HEK293T (cell line): ENCODE measurements at regions not wholly inside any gene's neighbourhood (a gene's known extent, or its start where the extent isn't known, plus 50 kb on each side); places are given as distances from the start of the nearest gene placed in this dataset.
A peak's percentile ranks its signal among the peaks of the same experiment; 100 is the strongest.

Experiments used
- CTCF ChIA-PET: fragments of 350-600 bp; formaldehyde crosslinking; extraction: SDS; loops from one replicate; lab custom pipeline; 2021; ENCODE audit warnings: antibody characterized with exemption, inconsistent platforms; lab: Yijun Ruan, JAX
- POLR2A ChIA-PET: fragments of 350-600 bp; formaldehyde crosslinking; extraction: SDS; loops from one replicate; lab custom pipeline; 2020; ENCODE audit warnings: antibody characterized with exemption, inconsistent platforms; lab: Yijun Ruan, JAX
- DNase-seq: peaks from one replicate; pipeline ENCODE4 v3.0.0; 2012; ENCODE audit warnings: mixed read lengths; ENCODE audit errors: extremely low spot score
- ARNT ChIP-seq: fragments of 450-650 bp; IDR thresholded peaks from 2 replicates; pipeline ENCODE4 v1.6.1; 2017; ENCODE audit warnings: mild to moderate bottlenecking
- BHLHE40 ChIP-seq: fragments of 450-650 bp; IDR thresholded peaks from 2 replicates; pipeline ENCODE4 v1.6.1; 2016; ENCODE audit warnings: mild to moderate bottlenecking, moderate library complexity, borderline replicate concordance
- CTBP1 ChIP-seq: fragments of 450-650 bp; IDR thresholded peaks from 2 replicates; pipeline ENCODE4 v1.6.1; 2016; ENCODE audit warnings: borderline replicate concordance
- ELF4 ChIP-seq: fragments of 450-650 bp; IDR thresholded peaks from 2 replicates; pipeline ENCODE4 v1.6.1; 2017; ENCODE audit warnings: antibody characterized with exemption
- FOXA1 ChIP-seq: fragments of 450-650 bp; IDR thresholded peaks from 2 replicates; pipeline ENCODE4 v1.6.1; 2016; ENCODE audit warnings: mild to moderate bottlenecking
- FOXK2 ChIP-seq: fragments of 450-650 bp; IDR thresholded peaks from 2 replicates; pipeline ENCODE4 v1.6.1; 2016; ENCODE audit warnings: mild to moderate bottlenecking
- FOXM1 ChIP-seq: fragments of 450-650 bp; IDR thresholded peaks from 2 replicates; pipeline ENCODE4 v1.6.1; 2017; ENCODE audit warnings: mild to moderate bottlenecking, borderline replicate concordance
- HDGF ChIP-seq: fragments of 450-650 bp; IDR thresholded peaks from 2 replicates; pipeline ENCODE4 v1.6.1; 2017; ENCODE audit warnings: antibody characterized with exemption, borderline replicate concordance
- L3MBTL2 ChIP-seq: fragments of 450-650 bp; conservative IDR thresholded peaks from 2 replicates; pipeline ENCODE4 v1.6.1; 2016; ENCODE audit warnings: mild to moderate bottlenecking
- LEF1 ChIP-seq: fragments of 450-650 bp; IDR thresholded peaks from 2 replicates; pipeline ENCODE4 v1.6.1; 2017; ENCODE audit warnings: mild to moderate bottlenecking, borderline replicate concordance
- NFRKB ChIP-seq: fragments of 450-650 bp; IDR thresholded peaks from 2 replicates; pipeline ENCODE4 v1.6.1; 2016; ENCODE audit warnings: mild to moderate bottlenecking, moderate library complexity
- PKNOX1 ChIP-seq: fragments of 450-650 bp; IDR thresholded peaks from 2 replicates; pipeline ENCODE4 v1.6.1; 2016
- SP1 ChIP-seq: fragments of 450-650 bp; IDR thresholded peaks from 2 replicates; pipeline ENCODE4 v1.6.1; 2017
- SUZ12 ChIP-seq: fragments of 450-650 bp; IDR thresholded peaks from 2 replicates; pipeline ENCODE4 v1.6.1; 2016; ENCODE audit warnings: mild to moderate bottlenecking
- TARDBP ChIP-seq: fragments of 450-650 bp; IDR thresholded peaks from 2 replicates; pipeline ENCODE4 v1.6.1; 2016
- ZNF384 ChIP-seq: fragments of 450-650 bp; IDR thresholded peaks from 2 replicates; pipeline ENCODE4 v1.6.1; 2016

GRCh38 chr5:33227746-33228145, 213.0 kb upstream of the TARS1 start:
- ChIA-PET CTCF (no interaction called here), POLR2A (no interaction called here)
- no peak for TF ChIP-seq NFRKB

DNA sequence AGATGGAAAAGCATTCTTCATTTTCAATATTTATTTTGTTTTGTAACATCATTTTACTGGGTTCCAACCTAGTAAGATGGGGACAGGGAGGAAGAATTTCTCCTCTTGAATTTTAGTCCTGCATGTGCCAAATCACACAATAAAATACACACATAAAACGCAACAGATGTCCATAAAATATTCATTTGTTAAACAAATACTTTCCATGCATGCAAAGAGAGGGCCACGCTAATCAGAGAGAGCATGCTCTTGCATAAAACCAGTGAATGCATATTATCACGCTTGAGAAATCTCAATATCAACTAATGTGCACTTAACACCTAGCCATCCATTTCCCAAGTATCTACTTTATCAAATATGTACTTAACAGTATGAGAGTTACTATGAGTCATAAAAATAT, 212.6 kb upstream of the TARS1 start:
- ChIA-PET CTCF (no interaction called here), POLR2A (no interaction called here)
- no peak for TF ChIP-seq ARNT
- TF ChIP-seq BHLHE40: no peak
- TF ChIP-seq TARDBP: no peak
- no peak for TF ChIP-seq LEF1
- TF ChIP-seq FOXA1: no peak
- no peak for TF ChIP-seq HDGF
- no peak for TF ChIP-seq NFRKB
- TF ChIP-seq CTBP1: no peak
- no peak for TF ChIP-seq ZNF384
- no peak for TF ChIP-seq L3MBTL2
- no peak for DNase-seq

More at GRCh38 chr5:33227746-33228145, 213.0 kb upstream of the TARS1 start:
- DNase-seq: no peak

GRCh38 chr5:33229216-33229615, 211.5 kb upstream of the TARS1 start:
- CTCF ChIA-PET: interaction anchor here (0.6 kb wide), 1 partner anchor 602 kb away, joined by 3 read pairs; no protein-coding TSS in a partner anchor
- DNase-seq: no peak
- TF ChIP-seq SUZ12 (no peak), FOXA1 (no peak), CTBP1 (no peak), FOXK2 (no peak), ELF4 (no peak), NFRKB (no peak), L3MBTL2 (no peak)
- POLR2A ChIA-PET: no interaction called here

- CTCF ChIA-PET: no interaction called here
- TF ChIP-seq L3MBTL2 (no peak), LEF1 (no peak)
- no peak for DNase-seq
- POLR2A ChIA-PET: no interaction called here
These were observed 210.2 kb upstream of the TARS1 start for GRCh38 chr5:33230467-33231078.

- POLR2A ChIA-PET: no interaction called here
- no peak for TF ChIP-seq SUZ12
- TF ChIP-seq ARNT: no peak
- no peak for TF ChIP-seq ELF4
- no peak for TF ChIP-seq TARDBP
- no peak for TF ChIP-seq LEF1
- TF ChIP-seq FOXA1: no peak
- no peak for TF ChIP-seq FOXK2
- TF ChIP-seq HDGF: no peak
- no peak for TF ChIP-seq L3MBTL2
- TF ChIP-seq PKNOX1: no peak
- TF ChIP-seq CTBP1: no peak
- no peak for TF ChIP-seq SP1
- no peak for TF ChIP-seq BHLHE40
- no peak for TF ChIP-seq ZNF384
- TF ChIP-seq FOXM1: no peak
- TF ChIP-seq NFRKB: no peak
- CTCF ChIA-PET: no interaction called here
- DNase-seq: no peak
These were observed 209.5 kb upstream of the TARS1 start for GRCh38 chr5:33231214-33231710.

- POLR2A ChIA-PET: no interaction called here
- TF ChIP-seq SP1 (no peak), ZNF384 (no peak), CTBP1 (no peak), ELF4 (no peak), PKNOX1 (no peak), TARDBP (no peak), FOXA1 (no peak), L3MBTL2 (no peak), FOXK2 (no peak), SUZ12 (no peak), FOXM1 (no peak), BHLHE40 (no peak)
- CTCF ChIA-PET: no interaction called here
- no peak for DNase-seq
These were observed 208.8 kb upstream of the TARS1 start for GRCh38 chr5:33231935-33232334.

DNA sequence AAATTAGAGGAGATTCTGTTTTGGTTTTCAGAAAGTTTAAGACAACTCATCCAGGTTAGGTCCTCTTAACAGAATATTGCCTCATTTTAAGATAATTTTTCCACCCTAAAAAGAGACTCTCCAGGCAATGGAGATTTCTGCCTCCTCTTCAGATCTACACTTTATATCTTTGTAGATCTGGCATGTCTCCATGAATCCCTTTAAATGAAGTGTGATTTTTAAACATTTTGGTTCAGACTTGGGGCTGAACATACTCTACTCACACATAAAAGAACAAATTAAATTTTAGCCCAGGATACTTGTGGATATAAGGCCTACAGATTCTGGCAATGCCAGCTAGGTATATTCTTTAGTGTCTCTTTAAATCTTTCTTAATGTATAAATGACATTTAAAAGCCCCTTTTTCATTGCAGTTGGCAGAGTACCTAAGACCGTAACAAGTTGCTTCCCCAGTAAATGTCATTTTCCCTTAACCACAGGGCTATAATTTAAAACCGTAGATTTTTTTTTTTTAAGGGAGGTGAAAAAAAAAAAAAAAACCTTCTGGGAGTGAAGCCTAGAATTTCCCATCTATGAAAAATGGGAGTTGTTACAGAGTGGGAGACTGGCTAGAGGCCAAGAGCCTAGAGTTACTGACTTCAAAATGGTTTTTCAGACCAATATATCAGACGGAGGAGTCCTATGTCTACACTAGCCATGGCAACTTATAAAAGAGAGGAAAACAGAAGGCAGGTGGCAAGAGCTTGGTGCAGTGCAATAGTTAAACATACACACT, 207.8 kb upstream of the TARS1 start:
- CTCF ChIA-PET: no interaction called here
- TF ChIP-seq PKNOX1 (peak; percentile 41; the same call in 1 of the 2 replicates), FOXK2 (no peak), ZNF384 (peak; percentile 76)
- POLR2A ChIA-PET: no interaction called here
- no peak for DNase-seq
